Activated CD4-positive, alpha-beta T cell treated with anti-CD3 and anti-CD28 coated beads for 36 hours (primary cell): ENCODE measurements at regions not wholly inside any gene's neighbourhood (a gene's known extent, or its start where the extent isn't known, plus 50 kb on each side); places are given as distances from the start of the nearest gene placed in this dataset.

Source experiments
- ATAC-seq: fragments of 200-7000 bp; cut with Tn5 transposase; one replicate; pipeline ENCODE4 v1.10.0; 2021; ENCODE audit warnings: mild to moderate bottlenecking, moderate library complexity
- CTCF ChIA-PET: fragments of 350-600 bp; sonication (Branson Sonifier 250); formaldehyde crosslinking; loops from one replicate; lab custom pipeline; 2021; ENCODE audit warnings: antibody characterized with exemption; lab: Charles Lee
- POLR2A ChIA-PET: fragments of 350-600 bp; sonication (Branson Sonifier 250); formaldehyde crosslinking; loops from one replicate; lab custom pipeline; 2021; ENCODE audit warnings: antibody characterized with exemption, inconsistent platforms; lab: Charles Lee
- DNase-seq: peaks from one replicate; pipeline ENCODE4 v3.0.0-alpha.2; 2020
- H3K27ac Mint-ChIP-seq: one replicate; pipeline ENCODE4 v1.8.0; 2021; ENCODE audit warnings: mixed read lengths
- H3K27me3 Mint-ChIP-seq: one replicate; pipeline ENCODE4 v1.8.0; 2021; ENCODE audit warnings: mixed read lengths
- H3K36me3 Mint-ChIP-seq: one replicate; pipeline ENCODE4 v1.8.0; 2021; ENCODE audit warnings: low read depth, mixed read lengths
- H3K4me1 Mint-ChIP-seq: one replicate; pipeline ENCODE4 v1.8.0; 2021; ENCODE audit warnings: mixed read lengths
- H3K4me3 Mint-ChIP-seq: one replicate; pipeline ENCODE4 v1.8.0; 2021; ENCODE audit warnings: mild to moderate bottlenecking, moderate library complexity, mixed read lengths
- H3K9me3 Mint-ChIP-seq: one replicate; pipeline ENCODE4 v1.8.0; 2021; ENCODE audit warnings: low read depth, mixed read lengths
- intact Hi-C, 2 experiments: fragments of 100-400 bp; cut with DNase I in 1 of 2; cut with micrococcal nuclease in 1 of 2; formaldehyde crosslinking; loops; one replicate each; pipeline versions ENCODE4 v1.14.2 to v1.15.1; 2022 to 2024; cut with DNase I, micrococcal nuclease

- ChIA-PET CTCF (no interaction called here), POLR2A (no interaction called here)
- Mint-ChIP-seq H3K9me3 (peaks cover 4% of the 10 kb centered on the region), H3K36me3 (no peaks in the 10 kb centered on the region), H3K27ac (no peak overlapping the region), H3K27me3 (no peaks in the 10 kb centered on the region), H3K4me3 (no peak overlapping the region), H3K4me1 (no peaks in the 10 kb centered on the region)
- intact Hi-C loops: loop anchor here in 1 of 2 experiments (10.0 kb wide), 1 partner anchor 1257 kb away; no protein-coding TSS in a partner anchor
- ATAC-seq (no peak), DNase-seq (no peak)
Observed at GRCh38 chr3:163927521-163927920, 1150.8 kb downstream of the SI start.

DNA sequence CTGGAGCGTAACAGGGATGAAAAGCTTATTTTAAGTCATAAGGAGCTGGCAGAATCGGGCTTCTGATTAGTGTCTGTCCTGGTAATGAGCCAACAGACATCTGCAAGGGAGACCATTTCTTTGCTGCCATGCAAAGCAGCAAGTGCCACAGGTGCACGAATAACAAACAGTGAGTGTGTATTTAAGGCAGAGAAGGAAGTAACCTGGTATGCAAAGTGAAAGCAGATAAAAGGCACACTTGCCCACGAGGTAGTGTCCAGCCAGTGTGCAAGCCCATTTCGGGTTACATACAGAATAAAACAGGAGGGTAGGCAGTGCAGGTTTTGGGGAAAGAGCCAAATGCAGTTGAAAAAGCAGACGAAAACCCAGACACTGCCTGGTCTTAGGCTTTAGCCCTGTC, 1153.7 kb downstream of the SI start:
- ChIA-PET CTCF (no interaction called here), POLR2A (no interaction called here)
- no peak overlapping the region for H3K4me3 Mint-ChIP-seq
- H3K27me3 Mint-ChIP-seq: no peaks in the 10 kb centered on the region
- H3K36me3 Mint-ChIP-seq: no peaks in the 10 kb centered on the region
- H3K4me1 Mint-ChIP-seq: no peaks in the 10 kb centered on the region
- no peak overlapping the region for H3K27ac Mint-ChIP-seq
- ATAC-seq: no peak
- peaks cover 4% of the 10 kb centered on the region for H3K9me3 Mint-ChIP-seq
- intact Hi-C loops: loop anchor here in 1 of 2 experiments (10.0 kb wide), 1 partner anchor 1260 kb away; no protein-coding TSS in a partner anchor
- DNase-seq: no peak

DNA sequence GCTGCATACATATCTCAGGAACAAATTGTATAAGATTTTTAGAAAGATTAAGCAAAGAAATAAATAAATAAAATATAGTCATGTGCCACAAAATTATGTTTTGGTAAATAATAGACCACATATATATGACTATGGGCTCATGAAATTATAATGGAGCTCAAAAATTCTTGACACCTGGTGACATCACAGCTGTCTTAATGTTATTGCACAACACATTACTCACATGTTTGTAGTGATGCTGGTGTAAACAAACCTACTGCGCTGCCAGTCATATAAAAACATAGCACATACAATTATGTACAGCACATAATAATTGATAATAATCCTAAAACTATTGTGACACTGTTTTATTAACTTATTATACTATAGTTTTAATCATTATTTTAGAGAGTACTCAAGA, 1159.1 kb downstream of the SI start:
- intact Hi-C loops: no loop called here
- Mint-ChIP-seq H3K4me3 (no peak overlapping the region), H3K9me3 (no peaks in the 10 kb centered on the region), H3K27ac (no peak overlapping the region), H3K4me1 (no peaks in the 10 kb centered on the region), H3K36me3 (no peaks in the 10 kb centered on the region), H3K27me3 (no peaks in the 10 kb centered on the region)
- ChIA-PET CTCF (no interaction called here), POLR2A (no interaction called here)
- DNase-seq: no peak
- no peak for ATAC-seq

DNA sequence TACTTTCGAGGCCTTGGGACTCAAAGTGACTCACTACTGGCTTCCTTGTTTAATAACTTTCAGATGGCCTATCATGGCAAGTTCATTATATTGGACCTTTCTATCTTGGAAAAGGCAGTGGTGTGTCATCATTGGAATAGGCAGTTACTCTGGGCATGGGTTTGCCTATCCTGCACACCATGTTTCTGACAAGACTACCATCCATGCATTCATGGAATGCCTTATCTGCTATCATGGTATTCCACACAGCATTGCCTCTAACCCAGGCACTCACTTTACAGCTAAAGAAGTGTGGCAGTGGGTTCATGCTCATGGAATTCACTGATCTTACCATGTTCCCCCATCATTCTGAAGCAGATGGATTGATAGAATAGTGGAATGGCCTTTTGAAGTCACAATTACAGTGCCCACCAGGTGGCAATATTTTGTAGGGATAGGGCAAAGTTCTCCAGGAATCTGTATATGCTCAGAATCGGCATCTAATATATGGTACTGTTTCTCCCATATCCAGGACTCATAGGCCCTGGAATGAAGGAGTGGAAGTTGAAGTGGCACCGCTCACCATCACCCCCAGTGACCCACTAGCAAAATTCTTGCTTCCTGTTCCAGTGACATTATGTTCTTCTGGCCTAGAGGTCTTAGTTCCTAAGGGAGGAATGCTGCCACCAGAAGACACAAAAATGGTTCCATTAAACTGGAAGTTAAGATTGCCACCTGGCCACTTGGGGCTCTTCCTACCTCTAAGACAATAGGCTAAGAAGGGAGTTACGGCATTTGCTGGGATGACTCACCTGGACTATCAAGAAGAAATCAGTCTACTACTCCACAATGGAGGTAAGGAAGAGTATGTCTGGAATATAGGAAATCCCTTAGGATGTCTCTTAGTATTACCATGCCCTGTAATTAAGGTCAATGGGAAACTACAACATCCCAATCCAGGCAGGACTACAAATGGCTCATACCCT, 1161.4 kb downstream of the SI start:
- ChIA-PET CTCF (no interaction called here), POLR2A (no interaction called here)
- DNase-seq (no peak), ATAC-seq (no peak)
- no peak overlapping the region for H3K4me3 Mint-ChIP-seq
- no peaks in the 10 kb centered on the region for H3K4me1 Mint-ChIP-seq
- intact Hi-C loops: no loop called here
- H3K27me3 Mint-ChIP-seq: no peaks in the 10 kb centered on the region
- no peaks in the 10 kb centered on the region for H3K9me3 Mint-ChIP-seq
- H3K27ac Mint-ChIP-seq: no peak overlapping the region
- no peaks in the 10 kb centered on the region for H3K36me3 Mint-ChIP-seq

DNA sequence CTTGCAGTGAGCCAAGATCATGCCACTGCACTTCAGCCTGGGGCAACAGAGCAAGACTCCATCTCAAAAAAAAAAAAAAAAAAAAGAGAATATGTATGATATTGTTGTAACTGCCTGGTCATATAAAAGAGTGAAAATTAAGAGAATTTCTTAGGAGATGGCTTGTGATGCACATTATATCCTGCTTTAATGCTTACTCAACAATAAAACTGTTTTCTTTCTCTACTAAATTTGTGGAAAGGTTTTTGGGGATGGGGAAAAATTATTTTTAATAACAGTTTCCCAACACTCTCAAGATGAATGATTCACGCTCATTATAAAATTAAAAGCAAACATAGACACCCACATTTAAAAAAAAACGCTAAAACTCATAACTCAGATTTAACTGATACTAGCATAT, 1163.0 kb downstream of the SI start:
- Mint-ChIP-seq H3K27ac (no peak overlapping the region), H3K4me3 (no peak overlapping the region), H3K36me3 (no peaks in the 10 kb centered on the region), H3K4me1 (no peaks in the 10 kb centered on the region), H3K27me3 (no peaks in the 10 kb centered on the region), H3K9me3 (no peaks in the 10 kb centered on the region)
- no peak for DNase-seq
- no peak for ATAC-seq
- intact Hi-C loops: no loop called here
- CTCF ChIA-PET: no interaction called here
- POLR2A ChIA-PET: no interaction called here

DNA sequence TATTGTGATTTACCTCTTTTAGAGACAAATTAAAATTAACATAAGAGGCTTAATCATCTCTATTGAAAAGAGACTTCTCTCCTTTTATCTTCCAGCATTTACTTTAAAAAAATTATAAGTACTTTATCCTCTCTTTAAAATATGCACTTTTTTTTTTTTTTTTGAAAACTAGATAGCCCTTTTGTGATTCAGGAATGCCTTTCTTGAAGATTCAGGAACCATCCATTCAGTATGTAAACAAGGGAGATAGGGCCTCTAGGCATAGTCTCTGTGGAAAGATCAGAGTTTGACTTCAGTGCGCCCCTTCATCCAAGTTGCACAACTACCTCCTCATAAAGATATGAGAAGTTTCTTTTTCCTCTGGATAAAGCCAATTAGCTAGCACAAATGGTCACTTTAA, 1163.7 kb downstream of the SI start:
- Mint-ChIP-seq H3K4me1 (no peaks in the 10 kb centered on the region), H3K4me3 (no peak overlapping the region), H3K9me3 (no peaks in the 10 kb centered on the region), H3K27me3 (no peaks in the 10 kb centered on the region), H3K36me3 (no peaks in the 10 kb centered on the region), H3K27ac (no peak overlapping the region)
- ATAC-seq: no peak
- CTCF ChIA-PET: no interaction called here
- intact Hi-C loops: no loop called here
- no peak for DNase-seq
- POLR2A ChIA-PET: no interaction called here

GRCh38 chr3:163891771-163892170, 1186.5 kb downstream of the SI start:
- no peaks in the 10 kb centered on the region for H3K36me3 Mint-ChIP-seq
- CTCF ChIA-PET: no interaction called here
- ATAC-seq: no peak
- no peak overlapping the region for H3K27ac Mint-ChIP-seq
- H3K4me1 Mint-ChIP-seq: no peaks in the 10 kb centered on the region
- H3K27me3 Mint-ChIP-seq: no peaks in the 10 kb centered on the region
- no peak for DNase-seq
- H3K9me3 Mint-ChIP-seq: peaks cover 4% of the 10 kb centered on the region
- H3K4me3 Mint-ChIP-seq: no peak overlapping the region
- POLR2A ChIA-PET: no interaction called here
- intact Hi-C loops: no loop called here

DNA sequence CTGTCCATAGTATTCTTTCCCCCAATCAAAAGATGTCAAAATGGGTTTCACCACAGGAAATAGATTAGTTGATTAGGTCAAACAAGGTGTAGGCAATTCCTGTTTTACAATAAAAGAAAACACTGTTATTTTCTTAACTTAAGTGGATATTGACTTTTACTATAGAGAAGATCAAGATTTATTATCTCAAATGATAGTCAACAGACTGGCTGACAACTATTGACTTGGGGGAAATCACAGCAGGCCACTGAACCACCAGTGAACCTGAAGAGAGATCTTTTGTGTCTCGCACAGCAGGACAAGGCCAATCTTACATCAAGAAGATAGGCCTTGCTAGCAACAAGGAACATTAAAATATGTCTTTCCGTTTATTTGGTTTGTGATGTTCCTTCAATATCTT, 1187.6 kb downstream of the SI start:
- DNase-seq (no peak), ATAC-seq (no peak)
- peaks cover 4% of the 10 kb centered on the region for H3K9me3 Mint-ChIP-seq
- H3K4me3 Mint-ChIP-seq: no peak overlapping the region
- ChIA-PET POLR2A (no interaction called here), CTCF (no interaction called here)
- no peak overlapping the region for H3K27ac Mint-ChIP-seq
- intact Hi-C loops: no loop called here
- no peaks in the 10 kb centered on the region for H3K27me3 Mint-ChIP-seq
- no peaks in the 10 kb centered on the region for H3K4me1 Mint-ChIP-seq
- H3K36me3 Mint-ChIP-seq: no peaks in the 10 kb centered on the region

- intact Hi-C loops: no loop called here
- CTCF ChIA-PET: no interaction called here
- H3K9me3 Mint-ChIP-seq: peaks cover 29% of the 10 kb centered on the region
- no peak for ATAC-seq
- no peak overlapping the region for H3K4me3 Mint-ChIP-seq
- no peak overlapping the region for H3K27ac Mint-ChIP-seq
- H3K27me3 Mint-ChIP-seq: no peaks in the 10 kb centered on the region
- POLR2A ChIA-PET: no interaction called here
- no peak for DNase-seq
- H3K36me3 Mint-ChIP-seq: no peaks in the 10 kb centered on the region
- no peaks in the 10 kb centered on the region for H3K4me1 Mint-ChIP-seq
Observed at GRCh38 chr3:163879172-163879571, 1199.1 kb downstream of the SI start.

- POLR2A ChIA-PET: no interaction called here
- H3K27ac Mint-ChIP-seq: no peak overlapping the region
- no peak for ATAC-seq
- H3K4me3 Mint-ChIP-seq: no peak overlapping the region
- intact Hi-C loops: no loop called here
- no peaks in the 10 kb centered on the region for H3K27me3 Mint-ChIP-seq
- peaks cover 29% of the 10 kb centered on the region for H3K9me3 Mint-ChIP-seq
- no peak for DNase-seq
- no peaks in the 10 kb centered on the region for H3K36me3 Mint-ChIP-seq
- H3K4me1 Mint-ChIP-seq: no peaks in the 10 kb centered on the region
- CTCF ChIA-PET: interaction anchor here (0.7 kb wide), 1 partner anchor 1538 kb away, joined by 3 read pairs; no protein-coding TSS in a partner anchor
Observed at GRCh38 chr3:163878396-163878795, 1199.9 kb downstream of the SI start.

DNA sequence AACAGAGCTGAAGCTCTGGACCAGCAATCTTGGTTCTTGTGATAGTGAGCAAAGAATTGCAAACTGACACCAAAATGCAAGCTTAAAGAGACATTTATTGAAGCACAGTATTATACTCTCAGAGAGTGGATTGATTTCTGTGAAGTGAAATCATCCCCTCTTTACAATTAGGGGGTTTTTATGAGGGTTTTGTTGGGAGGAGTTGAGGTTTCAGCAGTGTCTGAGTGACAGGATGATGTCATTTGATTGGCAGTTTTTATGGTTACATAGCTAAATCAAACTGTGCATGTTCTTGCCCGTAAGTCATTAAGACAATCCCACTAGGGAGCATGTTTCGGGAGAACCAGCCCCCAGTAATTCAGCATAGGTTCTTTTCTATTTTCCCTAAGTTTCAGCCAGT, 1200.5 kb downstream of the SI start:
- H3K4me1 Mint-ChIP-seq: no peaks in the 10 kb centered on the region
- no peaks in the 10 kb centered on the region for H3K36me3 Mint-ChIP-seq
- ATAC-seq (no peak), DNase-seq (no peak)
- H3K4me3 Mint-ChIP-seq: no peak overlapping the region
- H3K9me3 Mint-ChIP-seq: peaks cover 29% of the 10 kb centered on the region
- no peak overlapping the region for H3K27ac Mint-ChIP-seq
- intact Hi-C loops: no loop called here
- no peaks in the 10 kb centered on the region for H3K27me3 Mint-ChIP-seq
- CTCF ChIA-PET: no interaction called here
- POLR2A ChIA-PET: no interaction called here

DNA sequence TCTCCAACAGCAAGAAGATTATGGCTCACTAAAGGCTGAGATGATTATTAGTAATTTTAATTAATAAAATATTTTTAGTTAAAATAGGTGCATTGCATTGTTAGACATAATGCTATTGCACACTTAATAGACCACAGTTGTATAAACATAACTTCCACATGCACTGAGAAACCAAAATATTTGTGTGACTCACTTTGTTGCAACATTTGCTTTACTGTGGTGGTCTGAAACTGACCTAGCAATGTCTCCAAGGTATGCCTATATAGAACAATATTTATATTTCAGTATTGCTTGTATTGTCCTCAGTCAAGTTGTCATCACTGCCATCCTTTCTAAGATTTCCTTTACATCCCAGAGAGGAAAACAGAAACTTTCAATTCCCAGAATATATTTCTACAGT, 1215.2 kb downstream of the SI start:
- ChIA-PET POLR2A (no interaction called here), CTCF (no interaction called here)
- no peak for ATAC-seq
- no peak overlapping the region for H3K4me3 Mint-ChIP-seq
- no peak for DNase-seq
- H3K4me1 Mint-ChIP-seq: no peaks in the 10 kb centered on the region
- H3K27me3 Mint-ChIP-seq: no peaks in the 10 kb centered on the region
- no peaks in the 10 kb centered on the region for H3K36me3 Mint-ChIP-seq
- H3K9me3 Mint-ChIP-seq: no peaks in the 10 kb centered on the region
- intact Hi-C loops: no loop called here
- H3K27ac Mint-ChIP-seq: no peak overlapping the region
